H9 (cell line): ENCODE measurements at regions not wholly inside any gene's neighbourhood (a gene's known extent, or its start where the extent isn't known, plus 50 kb on each side); places are given as distances from the start of the nearest gene placed in this dataset.

Source experiments
- DNase-seq: peaks from one replicate; pipeline ENCODE4 v3.0.0-alpha.2; 2017
- H2AFZ ChIP-seq: one replicate; pipeline ENCODE4 v1.6.1; 2013; ENCODE audit warnings: mild to moderate bottlenecking, low read length, control low read depth, moderate library complexity
- H2AK5ac ChIP-seq: 2 replicates; pipeline ENCODE4 v1.6.1; 2013; ENCODE audit warnings: low read length, control low read depth, mixed read lengths; ENCODE audit not compliant: insufficient read length
- H2BK120ac ChIP-seq: one replicate; pipeline ENCODE4 v1.6.1; 2013; ENCODE audit warnings: low read depth, mild to moderate bottlenecking, low read length, control low read depth, inconsistent platforms; ENCODE audit not compliant: poor library complexity, severe bottlenecking
- H2BK12ac ChIP-seq: 2 replicates; pipeline ENCODE4 v1.6.1; 2013; ENCODE audit warnings: low read length, control low read depth, mixed read lengths, low read depth; ENCODE audit not compliant: insufficient read length
- H2BK15ac ChIP-seq: 2 replicates; pipeline ENCODE4 v1.6.1; 2013; ENCODE audit warnings: low read depth, low read length, control low read depth
- H2BK20ac ChIP-seq: one replicate; pipeline ENCODE4 v1.6.1; 2013; ENCODE audit warnings: low read depth, mild to moderate bottlenecking, low read length, control low read depth, inconsistent platforms; ENCODE audit not compliant: poor library complexity, severe bottlenecking
- H2BK5ac ChIP-seq: 2 replicates; pipeline ENCODE4 v1.6.1; 2013; ENCODE audit warnings: low read length, control low read depth, mixed read lengths; ENCODE audit not compliant: insufficient read length
- H3K14ac ChIP-seq: 2 replicates; pipeline ENCODE4 v1.6.1; 2013; ENCODE audit warnings: low read length, control low read depth; ENCODE audit not compliant: insufficient read depth
- H3K18ac ChIP-seq: 2 replicates; pipeline ENCODE4 v1.6.1; 2013; ENCODE audit warnings: low read depth, mild to moderate bottlenecking, mixed read lengths, low read length, control low read depth; ENCODE audit not compliant: insufficient read length
- H3K23ac ChIP-seq: 2 replicates; pipeline ENCODE4 v1.6.1; 2013; ENCODE audit warnings: low read length, control low read depth, mixed read lengths, low read depth; ENCODE audit not compliant: insufficient read length
- H3K23me2 ChIP-seq: 2 replicates; pipeline ENCODE4 v1.6.1; 2013; ENCODE audit warnings: low read depth, mild to moderate bottlenecking, mixed read lengths, low read length, control low read depth; ENCODE audit not compliant: insufficient read length, poor library complexity, severe bottlenecking
- H3K27ac ChIP-seq: 2 replicates; pipeline ENCODE4 v1.5.1; 2013; ENCODE audit warnings: low read length, control low read depth, mixed read lengths, low read depth; ENCODE audit not compliant: insufficient read length
- H3K27me3 ChIP-seq: 2 replicates; pipeline ENCODE4 v1.6.1; 2013; ENCODE audit warnings: low read length, control low read depth, inconsistent platforms; ENCODE audit not compliant: insufficient read depth
- H3K4ac ChIP-seq: 2 replicates; pipeline ENCODE4 v1.6.1; 2013; ENCODE audit warnings: low read depth, mild to moderate bottlenecking, control low read depth, inconsistent platforms, low read length, moderate library complexity
- H3K4me1 ChIP-seq: 2 replicates; pipeline ENCODE4 v1.6.1; 2013; ENCODE audit warnings: low read length, control low read depth, inconsistent platforms; ENCODE audit not compliant: insufficient read depth
- H3K4me2 ChIP-seq: 2 replicates; pipeline ENCODE4 v1.6.1; 2013; ENCODE audit warnings: low read length, control low read depth, mixed read lengths; ENCODE audit not compliant: insufficient read length, insufficient read depth
- H3K56ac ChIP-seq: 2 replicates; pipeline ENCODE4 v1.6.1; 2013; ENCODE audit warnings: low read depth, mild to moderate bottlenecking, mixed read lengths, low read length, control low read depth; ENCODE audit not compliant: insufficient read length
- H3K79me1 ChIP-seq: 2 replicates; pipeline ENCODE4 v1.6.1; 2013; ENCODE audit warnings: low read depth, mild to moderate bottlenecking, moderate library complexity, low read length, control low read depth, inconsistent platforms; ENCODE audit not compliant: insufficient read depth, poor library complexity, severe bottlenecking
- H3K79me2 ChIP-seq: 2 replicates; pipeline ENCODE4 v1.6.1; 2013; ENCODE audit warnings: low read length, control low read depth, inconsistent platforms; ENCODE audit not compliant: insufficient read depth
- H3K9ac ChIP-seq: 2 replicates; pipeline ENCODE4 v1.6.1; 2013; ENCODE audit warnings: low read length, control low read depth, mixed read lengths; ENCODE audit not compliant: insufficient read length; ENCODE audit errors: extremely low read depth
- H3K9me3 ChIP-seq: one replicate; pipeline ENCODE4 v1.6.1; 2013; ENCODE audit warnings: low read depth, low read length, inconsistent platforms; ENCODE audit not compliant: control insufficient read depth
- H3T11ph ChIP-seq: one replicate; pipeline ENCODE4 v1.6.1; 2013; ENCODE audit warnings: mild to moderate bottlenecking, low read length, control low read depth, inconsistent platforms
- H4K20me1 ChIP-seq: one replicate; pipeline ENCODE4 v1.6.1; 2013; ENCODE audit not compliant: control insufficient read depth, insufficient read length, insufficient read depth
- H4K5ac ChIP-seq: 2 replicates; pipeline ENCODE4 v1.6.1; 2013; ENCODE audit warnings: low read depth, mild to moderate bottlenecking, mixed read lengths, low read length, control low read depth; ENCODE audit not compliant: insufficient read length
- H4K8ac ChIP-seq: replicated peaks from 2 replicates; pipeline ENCODE4 v1.6.1; 2013; ENCODE audit warnings: low read length, control low read depth, mixed read lengths, low read depth; ENCODE audit not compliant: insufficient read length
- H4K91ac ChIP-seq: 2 replicates; pipeline ENCODE4 v1.6.1; 2013; ENCODE audit warnings: low read depth, mild to moderate bottlenecking, moderate library complexity, mixed read lengths, low read length, control low read depth; ENCODE audit not compliant: insufficient read length
- H3K27ac Mint-ChIP-seq, 3 experiments: 2 replicates in 2 of 3; 3 replicates in 1 of 3; pipeline ENCODE4 v1.8.0; 2020 to 2021; ENCODE audit warnings: mixed read lengths in 3 of 3, mild to moderate bottlenecking in 1 of 3, moderate library complexity in 1 of 3
- H3K27me3 Mint-ChIP-seq: 2 replicates; pipeline ENCODE4 v1.8.0; 2021; ENCODE audit warnings: low read depth, mild to moderate bottlenecking, moderate library complexity, mixed read lengths
- H3K36me3 Mint-ChIP-seq, 3 experiments: 2 replicates in 2 of 3; 3 replicates in 1 of 3; pipeline ENCODE4 v1.8.0; 2020 to 2021; ENCODE audit warnings: low read depth in 3 of 3, mixed read lengths in 3 of 3; ENCODE audit not compliant: insufficient read depth in 1 of 3
- H3K4me1 Mint-ChIP-seq, 2 experiments: 2 replicates each; pipeline ENCODE4 v1.8.0; 2020; ENCODE audit warnings: mixed read lengths in 2 of 2
- H3K4me3 Mint-ChIP-seq, 2 experiments: 2 replicates in 1 of 2; 3 replicates in 1 of 2; pipeline ENCODE4 v1.8.0; 2020 to 2021; ENCODE audit warnings: mild to moderate bottlenecking in 2 of 2, mixed read lengths in 2 of 2, moderate library complexity in 1 of 2
- H3K9me3 Mint-ChIP-seq, 2 experiments: 2 replicates in 1 of 2; 3 replicates in 1 of 2; pipeline ENCODE4 v1.8.0; 2020; ENCODE audit warnings: mild to moderate bottlenecking in 2 of 2, mixed read lengths in 2 of 2, moderate library complexity in 1 of 2
- WGBS: extraction: QIAGEN DNeasy Blood & Tissue Kit; methylation state at CpG from one replicate; pipeline ENCODE4 v1.1.7; 2013; ENCODE audit warnings: missing lambda C conversion rate, low lambda C conversion rate, mixed read lengths; ENCODE audit not compliant: insufficient read length; ENCODE audit errors: extremely low coverage; 5-methylcytosine and 5-hydroxymethylcytosine counted together
- TF ChIP-seq, protein P1 (sequence below): fragments of 200-600 bp; sonication (generic); conservative IDR thresholded peaks from 3 replicates; pipeline ENCODE4 v1.8.0; 2021; ENCODE audit warnings: antibody characterized with exemption, mild to moderate bottlenecking

DNA sequence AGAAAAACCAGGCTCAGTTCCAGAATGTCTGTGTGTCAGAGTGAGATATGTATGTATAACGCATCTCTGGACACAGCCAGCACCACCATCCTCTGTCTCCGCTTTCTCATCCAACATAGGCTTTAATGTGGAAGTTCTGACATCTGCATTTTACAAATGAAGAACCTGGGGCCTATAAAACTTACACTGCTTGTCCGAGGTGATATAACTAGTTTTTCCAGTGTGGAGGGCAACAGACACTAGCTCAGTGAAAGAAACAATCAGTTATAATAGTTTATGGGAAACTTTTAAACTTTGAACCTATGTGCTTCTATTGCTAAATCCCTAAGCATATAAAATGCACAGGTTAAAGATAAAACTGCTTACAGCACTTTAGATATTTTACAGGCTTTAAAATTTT lies 208.7 kb downstream of the CRPPA start:
- no CpG with 5 or more reads among the region's 3 CpGs for WGBS
- TF ChIP-seq, protein P1, sequence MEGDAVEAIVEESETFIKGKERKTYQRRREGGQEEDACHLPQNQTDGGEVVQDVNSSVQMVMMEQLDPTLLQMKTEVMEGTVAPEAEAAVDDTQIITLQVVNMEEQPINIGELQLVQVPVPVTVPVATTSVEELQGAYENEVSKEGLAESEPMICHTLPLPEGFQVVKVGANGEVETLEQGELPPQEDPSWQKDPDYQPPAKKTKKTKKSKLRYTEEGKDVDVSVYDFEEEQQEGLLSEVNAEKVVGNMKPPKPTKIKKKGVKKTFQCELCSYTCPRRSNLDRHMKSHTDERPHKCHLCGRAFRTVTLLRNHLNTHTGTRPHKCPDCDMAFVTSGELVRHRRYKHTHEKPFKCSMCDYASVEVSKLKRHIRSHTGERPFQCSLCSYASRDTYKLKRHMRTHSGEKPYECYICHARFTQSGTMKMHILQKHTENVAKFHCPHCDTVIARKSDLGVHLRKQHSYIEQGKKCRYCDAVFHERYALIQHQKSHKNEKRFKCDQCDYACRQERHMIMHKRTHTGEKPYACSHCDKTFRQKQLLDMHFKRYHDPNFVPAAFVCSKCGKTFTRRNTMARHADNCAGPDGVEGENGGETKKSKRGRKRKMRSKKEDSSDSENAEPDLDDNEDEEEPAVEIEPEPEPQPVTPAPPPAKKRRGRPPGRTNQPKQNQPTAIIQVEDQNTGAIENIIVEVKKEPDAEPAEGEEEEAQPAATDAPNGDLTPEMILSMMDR: no peak
- Mint-ChIP-seq H3K9me3 (no peaks in the 10 kb centered on the region), H3K36me3 (no peaks in the 10 kb centered on the region), H3K27ac (no peak overlapping the region; a peak in 1 of 7 replicates), H3K4me1 (peaks cover 11% of the 10 kb centered on the region in 2 experiments; a peak in 3 of 4 replicates), H3K4me3 (no peak overlapping the region), H3K27me3 (no peaks in the 10 kb centered on the region)
- H4K5ac ChIP-seq: no peak overlapping the region
- no peak overlapping the region for H2BK15ac ChIP-seq
- H3K79me1 ChIP-seq: no peaks in the 10 kb centered on the region
- H3K14ac ChIP-seq: no peak overlapping the region
- H2BK120ac ChIP-seq: no peak overlapping the region
- H3K4ac ChIP-seq: no peak overlapping the region
- no peak overlapping the region for H3K23ac ChIP-seq
- no peak overlapping the region for H2BK12ac ChIP-seq
- no peaks in the 10 kb centered on the region for H3K23me2 ChIP-seq
- no peak overlapping the region for H2BK20ac ChIP-seq
- H2BK5ac ChIP-seq: no peak overlapping the region
- no peaks in the 10 kb centered on the region for H3K27me3 ChIP-seq
- H4K91ac ChIP-seq: no peak overlapping the region
- no peaks in the 10 kb centered on the region for H3K79me2 ChIP-seq
- no peak overlapping the region for H3K27ac ChIP-seq
- H3K18ac ChIP-seq: no peak overlapping the region
- H2AK5ac ChIP-seq: no peak overlapping the region
- no peak overlapping the region for H3K56ac ChIP-seq
- no peak overlapping the region for H4K8ac ChIP-seq
- no peak overlapping the region for H2AFZ ChIP-seq
- H3K9me3 ChIP-seq: no peaks in the 10 kb centered on the region
- H4K20me1 ChIP-seq: no peaks in the 10 kb centered on the region
- DNase-seq: no peak
- no peak overlapping the region for H3K4me2 ChIP-seq
- H3K9ac ChIP-seq: no peak overlapping the region
- H3K4me1 ChIP-seq: no peaks in the 10 kb centered on the region
- H3T11ph ChIP-seq: no peak overlapping the region
